ENCODE measurements at regions not wholly inside any gene's neighbourhood (a gene's known extent, or its start where the extent isn't known, plus 50 kb on each side); places are given as distances from the start of the nearest gene placed in this dataset.

DNA sequence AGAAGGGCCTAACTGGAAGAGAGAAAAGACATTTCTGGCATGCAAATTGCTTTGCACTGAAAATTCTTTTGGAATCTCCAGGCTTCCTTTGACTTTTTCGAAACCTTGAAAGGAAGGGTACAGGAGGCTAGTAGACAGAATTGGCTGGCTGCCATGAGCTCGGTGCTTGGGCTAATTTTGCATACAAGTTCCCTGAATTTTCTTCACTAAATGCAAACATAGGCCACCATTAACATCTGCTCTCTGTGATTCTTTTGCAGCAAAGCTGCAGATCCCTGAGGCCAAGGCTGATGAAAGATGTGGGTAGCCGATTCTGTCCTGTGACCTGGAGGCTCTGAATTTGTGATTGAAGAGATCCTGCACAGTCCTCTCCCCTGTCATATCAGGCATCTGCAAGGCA is 247.8 kb upstream of the MCTP2 start:
- TF ChIP-seq, protein P1, sequence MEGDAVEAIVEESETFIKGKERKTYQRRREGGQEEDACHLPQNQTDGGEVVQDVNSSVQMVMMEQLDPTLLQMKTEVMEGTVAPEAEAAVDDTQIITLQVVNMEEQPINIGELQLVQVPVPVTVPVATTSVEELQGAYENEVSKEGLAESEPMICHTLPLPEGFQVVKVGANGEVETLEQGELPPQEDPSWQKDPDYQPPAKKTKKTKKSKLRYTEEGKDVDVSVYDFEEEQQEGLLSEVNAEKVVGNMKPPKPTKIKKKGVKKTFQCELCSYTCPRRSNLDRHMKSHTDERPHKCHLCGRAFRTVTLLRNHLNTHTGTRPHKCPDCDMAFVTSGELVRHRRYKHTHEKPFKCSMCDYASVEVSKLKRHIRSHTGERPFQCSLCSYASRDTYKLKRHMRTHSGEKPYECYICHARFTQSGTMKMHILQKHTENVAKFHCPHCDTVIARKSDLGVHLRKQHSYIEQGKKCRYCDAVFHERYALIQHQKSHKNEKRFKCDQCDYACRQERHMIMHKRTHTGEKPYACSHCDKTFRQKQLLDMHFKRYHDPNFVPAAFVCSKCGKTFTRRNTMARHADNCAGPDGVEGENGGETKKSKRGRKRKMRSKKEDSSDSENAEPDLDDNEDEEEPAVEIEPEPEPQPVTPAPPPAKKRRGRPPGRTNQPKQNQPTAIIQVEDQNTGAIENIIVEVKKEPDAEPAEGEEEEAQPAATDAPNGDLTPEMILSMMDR (IDR thresholded peaks at IDR 0.05): no peak
- TF ChIP-seq TCF12 (IDR thresholded peaks at IDR 0.05) (no peak), TAF1 (IDR thresholded peaks at IDR 0.05; ENCODE audit: borderline replicate concordance, low read depth, low read length) (no peak), NRF1 (IDR thresholded peaks at IDR 0.05; ENCODE audit: low read depth, low read length) (no peak)
- TF ChIP-seq, protein P2, sequence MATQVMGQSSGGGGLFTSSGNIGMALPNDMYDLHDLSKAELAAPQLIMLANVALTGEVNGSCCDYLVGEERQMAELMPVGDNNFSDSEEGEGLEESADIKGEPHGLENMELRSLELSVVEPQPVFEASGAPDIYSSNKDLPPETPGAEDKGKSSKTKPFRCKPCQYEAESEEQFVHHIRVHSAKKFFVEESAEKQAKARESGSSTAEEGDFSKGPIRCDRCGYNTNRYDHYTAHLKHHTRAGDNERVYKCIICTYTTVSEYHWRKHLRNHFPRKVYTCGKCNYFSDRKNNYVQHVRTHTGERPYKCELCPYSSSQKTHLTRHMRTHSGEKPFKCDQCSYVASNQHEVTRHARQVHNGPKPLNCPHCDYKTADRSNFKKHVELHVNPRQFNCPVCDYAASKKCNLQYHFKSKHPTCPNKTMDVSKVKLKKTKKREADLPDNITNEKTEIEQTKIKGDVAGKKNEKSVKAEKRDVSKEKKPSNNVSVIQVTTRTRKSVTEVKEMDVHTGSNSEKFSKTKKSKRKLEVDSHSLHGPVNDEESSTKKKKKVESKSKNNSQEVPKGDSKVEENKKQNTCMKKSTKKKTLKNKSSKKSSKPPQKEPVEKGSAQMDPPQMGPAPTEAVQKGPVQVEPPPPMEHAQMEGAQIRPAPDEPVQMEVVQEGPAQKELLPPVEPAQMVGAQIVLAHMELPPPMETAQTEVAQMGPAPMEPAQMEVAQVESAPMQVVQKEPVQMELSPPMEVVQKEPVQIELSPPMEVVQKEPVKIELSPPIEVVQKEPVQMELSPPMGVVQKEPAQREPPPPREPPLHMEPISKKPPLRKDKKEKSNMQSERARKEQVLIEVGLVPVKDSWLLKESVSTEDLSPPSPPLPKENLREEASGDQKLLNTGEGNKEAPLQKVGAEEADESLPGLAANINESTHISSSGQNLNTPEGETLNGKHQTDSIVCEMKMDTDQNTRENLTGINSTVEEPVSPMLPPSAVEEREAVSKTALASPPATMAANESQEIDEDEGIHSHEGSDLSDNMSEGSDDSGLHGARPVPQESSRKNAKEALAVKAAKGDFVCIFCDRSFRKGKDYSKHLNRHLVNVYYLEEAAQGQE (IDR thresholded peaks at IDR 0.05; ENCODE audit: low read depth, low read length): no peak
- TF ChIP-seq, protein P3, sequence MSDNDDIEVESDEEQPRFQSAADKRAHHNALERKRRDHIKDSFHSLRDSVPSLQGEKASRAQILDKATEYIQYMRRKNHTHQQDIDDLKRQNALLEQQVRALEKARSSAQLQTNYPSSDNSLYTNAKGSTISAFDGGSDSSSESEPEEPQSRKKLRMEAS (IDR thresholded peaks at IDR 0.05; ENCODE audit: low read depth): no peak

Measured in SK-N-SH (cell line).